ENCODE measurements at regions not wholly inside any gene's neighbourhood (a gene's known extent, or its start where the extent isn't known, plus 50 kb on each side); places are given as distances from the start of the nearest gene placed in this dataset.
"Not testable (repeated sequence)": the region's sequence is repeated elsewhere in the genome, so short reads cannot be mapped to it uniquely, and the experiment has no call there.

GRCh38 chr4:42311591-42311990 is 85.7 kb upstream of the SHISA3 start:
- H3K4me2 ChIP-seq (ENCODE audit: insufficient read depth, low read length, poor library complexity, severe bottlenecking): no peak overlapping the region
- H3K18ac ChIP-seq (ENCODE audit: low read length): no peak overlapping the region
- H3K4ac ChIP-seq (ENCODE audit: low read length): no peak overlapping the region
- no peak overlapping the region for H3K4me3 ChIP-seq (ENCODE audit: low read length in 2 of 2)
- H3K4me1 ChIP-seq (ENCODE audit: control insufficient read depth in 2 of 2, insufficient read depth in 1 of 2, low read depth in 1 of 2, low read length in 2 of 2): no peaks in the 10 kb centered on the region
- no peak overlapping the region for H2AFZ ChIP-seq (ENCODE audit: low read length)
- no peak overlapping the region for H3K23ac ChIP-seq (ENCODE audit: low read depth, low read length, poor library complexity)
- no peak overlapping the region for H4K8ac ChIP-seq (ENCODE audit: low read depth, low read length)
- no peaks in the 10 kb centered on the region for H3K36me3 ChIP-seq (replicated peaks in 1 of 2; ENCODE audit: control insufficient read depth in 2 of 2, insufficient read depth in 2 of 2, low read length in 2 of 2)
- H4K91ac ChIP-seq (ENCODE audit: low read depth, low read length, poor library complexity): no peak overlapping the region
- no peak overlapping the region for H2BK12ac ChIP-seq (ENCODE audit: low read length)
- no peaks in the 10 kb centered on the region for H3K79me1 ChIP-seq (ENCODE audit: low read depth, low read length)
- DNase-seq (ENCODE audit: low spot score): no peak
- H3K14ac ChIP-seq (ENCODE audit: low read length): no peak overlapping the region
- H3K27ac ChIP-seq (replicated peaks; ENCODE audit: low read length): no peak overlapping the region
- H3K27me3 ChIP-seq (ENCODE audit: control insufficient read depth in 3 of 3, insufficient read depth in 3 of 3, low read depth in 1 of 3, low read length in 3 of 3): no peaks in the 10 kb centered on the region
- H2AK5ac ChIP-seq (ENCODE audit: low read depth, low read length): no peak overlapping the region
- H2BK120ac ChIP-seq (ENCODE audit: low read depth, low read length): no peak overlapping the region
- no CpG with 5 or more reads among the region's 3 CpGs for WGBS, 2 donors (ENCODE audit: extremely low coverage in 2 of 2, insufficient read length in 2 of 2, insufficient replicate concordance in 1 of 2)
- H2BK15ac ChIP-seq (ENCODE audit: low read length): no peak overlapping the region
- no peak overlapping the region for H3K9ac ChIP-seq (ENCODE audit: low read depth, low read length, poor library complexity)
- H2BK5ac ChIP-seq (ENCODE audit: low read length): no peak overlapping the region
- H3K9me3 ChIP-seq (replicated peaks in 1 of 2; ENCODE audit: control insufficient read depth in 2 of 2, insufficient read depth in 1 of 2, low read depth in 1 of 2, low read length in 2 of 2): no peaks in the 10 kb centered on the region

- not testable (repeated sequence) for H3K36me3 ChIP-seq (replicated peaks in 1 of 2; ENCODE audit: control insufficient read depth in 2 of 2, insufficient read depth in 2 of 2, low read length in 2 of 2); H2BK12ac ChIP-seq (ENCODE audit: low read length); H3K4me3 ChIP-seq (ENCODE audit: low read length in 2 of 2); H2BK5ac ChIP-seq (ENCODE audit: low read length); H3K18ac ChIP-seq (ENCODE audit: low read length); H3K14ac ChIP-seq (ENCODE audit: low read length); H2BK120ac ChIP-seq (ENCODE audit: low read depth, low read length); H3K27me3 ChIP-seq (ENCODE audit: control insufficient read depth in 3 of 3, insufficient read depth in 3 of 3, low read depth in 1 of 3, low read length in 3 of 3); H2AK5ac ChIP-seq (ENCODE audit: low read depth, low read length); H3K23ac ChIP-seq (ENCODE audit: low read depth, low read length, poor library complexity); H4K8ac ChIP-seq (ENCODE audit: low read depth, low read length); H3K4ac ChIP-seq (ENCODE audit: low read length); H3K9ac ChIP-seq (ENCODE audit: low read depth, low read length, poor library complexity); H3K79me1 ChIP-seq (ENCODE audit: low read depth, low read length); H3K4me2 ChIP-seq (ENCODE audit: insufficient read depth, low read length, poor library complexity, severe bottlenecking); DNase-seq (ENCODE audit: low spot score); H2AFZ ChIP-seq (ENCODE audit: low read length); H4K91ac ChIP-seq (ENCODE audit: low read depth, low read length, poor library complexity); H3K27ac ChIP-seq (replicated peaks; ENCODE audit: low read length); H3K9me3 ChIP-seq (replicated peaks in 1 of 2; ENCODE audit: control insufficient read depth in 2 of 2, insufficient read depth in 1 of 2, low read depth in 1 of 2, low read length in 2 of 2); H3K4me1 ChIP-seq (ENCODE audit: control insufficient read depth in 2 of 2, insufficient read depth in 1 of 2, low read depth in 1 of 2, low read length in 2 of 2); H2BK15ac ChIP-seq (ENCODE audit: low read length)
- no CpG with 5 or more reads among the region's 6 CpGs for WGBS, 2 donors (ENCODE audit: extremely low coverage in 2 of 2, insufficient read length in 2 of 2, insufficient replicate concordance in 1 of 2)
These were observed 83.9 kb upstream of the SHISA3 start for GRCh38 chr4:42313420-42313819.

GRCh38 chr4:42313872-42314271 is 83.4 kb upstream of the SHISA3 start:
- Histone ChIP-seq H4K8ac (ENCODE audit: low read depth, low read length) (no peak overlapping the region), H3K4me3 (ENCODE audit: low read length in 2 of 2) (no peak overlapping the region), H2AK5ac (ENCODE audit: low read depth, low read length) (no peak overlapping the region), H2BK12ac (ENCODE audit: low read length) (no peak overlapping the region), H3K4ac (ENCODE audit: low read length) (no peak overlapping the region), H2BK15ac (ENCODE audit: low read length) (no peak overlapping the region), H3K9ac (ENCODE audit: low read depth, low read length, poor library complexity) (no peak overlapping the region), H3K9me3 (replicated peaks in 1 of 2; ENCODE audit: control insufficient read depth in 2 of 2, insufficient read depth in 1 of 2, low read depth in 1 of 2, low read length in 2 of 2) (no peaks in the 10 kb centered on the region), H2BK120ac (ENCODE audit: low read depth, low read length) (no peak overlapping the region), H3K14ac (ENCODE audit: low read length) (no peak overlapping the region), H3K18ac (ENCODE audit: low read length) (no peak overlapping the region), H3K4me1 (ENCODE audit: control insufficient read depth in 2 of 2, insufficient read depth in 1 of 2, low read depth in 1 of 2, low read length in 2 of 2) (no peaks in the 10 kb centered on the region), H3K27ac (replicated peaks; ENCODE audit: low read length) (no peak overlapping the region), H4K91ac (ENCODE audit: low read depth, low read length, poor library complexity) (no peak overlapping the region), H2BK5ac (ENCODE audit: low read length) (no peak overlapping the region), H3K79me1 (ENCODE audit: low read depth, low read length) (no peaks in the 10 kb centered on the region), H2AFZ (ENCODE audit: low read length) (no peak overlapping the region), H3K36me3 (replicated peaks in 1 of 2; ENCODE audit: control insufficient read depth in 2 of 2, insufficient read depth in 2 of 2, low read length in 2 of 2) (no peaks in the 10 kb centered on the region), H3K27me3 (ENCODE audit: control insufficient read depth in 3 of 3, insufficient read depth in 3 of 3, low read depth in 1 of 3, low read length in 3 of 3) (no peaks in the 10 kb centered on the region), H3K4me2 (ENCODE audit: insufficient read depth, low read length, poor library complexity, severe bottlenecking) (no peak overlapping the region), H3K23ac (ENCODE audit: low read depth, low read length, poor library complexity) (no peak overlapping the region)
- DNase-seq (ENCODE audit: low spot score): no peak
- no CpG with 5 or more reads among the region's 16 CpGs for WGBS, 2 donors (ENCODE audit: extremely low coverage in 2 of 2, insufficient read length in 2 of 2, insufficient replicate concordance in 1 of 2)

GRCh38 chr4:42315231-42315630 is 82.1 kb upstream of the SHISA3 start:
- Histone ChIP-seq H3K23ac (ENCODE audit: low read depth, low read length, poor library complexity) (no peak overlapping the region), H3K27ac (replicated peaks; ENCODE audit: low read length) (no peak overlapping the region), H3K4me3 (ENCODE audit: low read length in 2 of 2) (no peak overlapping the region), H2AK5ac (ENCODE audit: low read depth, low read length) (no peak overlapping the region), H3K27me3 (ENCODE audit: control insufficient read depth in 3 of 3, insufficient read depth in 3 of 3, low read depth in 1 of 3, low read length in 3 of 3) (no peaks in the 10 kb centered on the region), H4K91ac (ENCODE audit: low read depth, low read length, poor library complexity) (no peak overlapping the region), H3K18ac (ENCODE audit: low read length) (peak overlapping the region; percentile 52), H3K14ac (ENCODE audit: low read length) (no peak overlapping the region), H2AFZ (ENCODE audit: low read length) (no peak overlapping the region), H2BK5ac (ENCODE audit: low read length) (no peak overlapping the region), H3K9me3 (replicated peaks in 1 of 2; ENCODE audit: control insufficient read depth in 2 of 2, insufficient read depth in 1 of 2, low read depth in 1 of 2, low read length in 2 of 2) (no peaks in the 10 kb centered on the region), H2BK15ac (ENCODE audit: low read length) (peak overlapping the region; percentile 49), H3K79me1 (ENCODE audit: low read depth, low read length) (no peaks in the 10 kb centered on the region), H3K4me2 (ENCODE audit: insufficient read depth, low read length, poor library complexity, severe bottlenecking) (no peak overlapping the region), H3K4ac (ENCODE audit: low read length) (no peak overlapping the region), H3K36me3 (replicated peaks in 1 of 2; ENCODE audit: control insufficient read depth in 2 of 2, insufficient read depth in 2 of 2, low read length in 2 of 2) (no peaks in the 10 kb centered on the region), H2BK12ac (ENCODE audit: low read length) (peak overlapping the region; percentile 66), H4K8ac (ENCODE audit: low read depth, low read length) (no peak overlapping the region), H3K4me1 (ENCODE audit: control insufficient read depth in 2 of 2, insufficient read depth in 1 of 2, low read depth in 1 of 2, low read length in 2 of 2) (no peaks in the 10 kb centered on the region), H3K9ac (ENCODE audit: low read depth, low read length, poor library complexity) (no peak overlapping the region), H2BK120ac (ENCODE audit: low read depth, low read length) (no peak overlapping the region)
- WGBS, 2 donors (ENCODE audit: extremely low coverage in 2 of 2, insufficient read length in 2 of 2, insufficient replicate concordance in 1 of 2): no CpG with 5 or more reads among the region's 28 CpGs
- no peak for DNase-seq (ENCODE audit: low spot score)
